H9 (cell line): ENCODE measurements at regions not wholly inside any gene's neighbourhood (a gene's known extent, or its start where the extent isn't known, plus 50 kb on each side); places are given as distances from the start of the nearest gene placed in this dataset.

Experiments used
- DNase-seq: peaks from one replicate; pipeline ENCODE4 v3.0.0-alpha.2; 2017
- H2AFZ ChIP-seq: one replicate; pipeline ENCODE4 v1.6.1; 2013; ENCODE audit warnings: mild to moderate bottlenecking, low read length, control low read depth, moderate library complexity
- H2AK5ac ChIP-seq: 2 replicates; pipeline ENCODE4 v1.6.1; 2013; ENCODE audit warnings: low read length, control low read depth, mixed read lengths; ENCODE audit not compliant: insufficient read length
- H2BK120ac ChIP-seq: one replicate; pipeline ENCODE4 v1.6.1; 2013; ENCODE audit warnings: low read depth, mild to moderate bottlenecking, low read length, control low read depth, inconsistent platforms; ENCODE audit not compliant: poor library complexity, severe bottlenecking
- H2BK12ac ChIP-seq: 2 replicates; pipeline ENCODE4 v1.6.1; 2013; ENCODE audit warnings: low read length, control low read depth, mixed read lengths, low read depth; ENCODE audit not compliant: insufficient read length
- H2BK15ac ChIP-seq: 2 replicates; pipeline ENCODE4 v1.6.1; 2013; ENCODE audit warnings: low read depth, low read length, control low read depth
- H2BK20ac ChIP-seq: one replicate; pipeline ENCODE4 v1.6.1; 2013; ENCODE audit warnings: low read depth, mild to moderate bottlenecking, low read length, control low read depth, inconsistent platforms; ENCODE audit not compliant: poor library complexity, severe bottlenecking
- H2BK5ac ChIP-seq: 2 replicates; pipeline ENCODE4 v1.6.1; 2013; ENCODE audit warnings: low read length, control low read depth, mixed read lengths; ENCODE audit not compliant: insufficient read length
- H3K14ac ChIP-seq: 2 replicates; pipeline ENCODE4 v1.6.1; 2013; ENCODE audit warnings: low read length, control low read depth; ENCODE audit not compliant: insufficient read depth
- H3K18ac ChIP-seq: 2 replicates; pipeline ENCODE4 v1.6.1; 2013; ENCODE audit warnings: low read depth, mild to moderate bottlenecking, mixed read lengths, low read length, control low read depth; ENCODE audit not compliant: insufficient read length
- H3K23ac ChIP-seq: 2 replicates; pipeline ENCODE4 v1.6.1; 2013; ENCODE audit warnings: low read length, control low read depth, mixed read lengths, low read depth; ENCODE audit not compliant: insufficient read length
- H3K23me2 ChIP-seq: 2 replicates; pipeline ENCODE4 v1.6.1; 2013; ENCODE audit warnings: low read depth, mild to moderate bottlenecking, mixed read lengths, low read length, control low read depth; ENCODE audit not compliant: insufficient read length, poor library complexity, severe bottlenecking
- H3K27ac ChIP-seq: 2 replicates; pipeline ENCODE4 v1.5.1; 2013; ENCODE audit warnings: low read length, control low read depth, mixed read lengths, low read depth; ENCODE audit not compliant: insufficient read length
- H3K27me3 ChIP-seq: 2 replicates; pipeline ENCODE4 v1.6.1; 2013; ENCODE audit warnings: low read length, control low read depth, inconsistent platforms; ENCODE audit not compliant: insufficient read depth
- H3K4ac ChIP-seq: 2 replicates; pipeline ENCODE4 v1.6.1; 2013; ENCODE audit warnings: low read depth, mild to moderate bottlenecking, control low read depth, inconsistent platforms, low read length, moderate library complexity
- H3K4me1 ChIP-seq: 2 replicates; pipeline ENCODE4 v1.6.1; 2013; ENCODE audit warnings: low read length, control low read depth, inconsistent platforms; ENCODE audit not compliant: insufficient read depth
- H3K4me2 ChIP-seq: 2 replicates; pipeline ENCODE4 v1.6.1; 2013; ENCODE audit warnings: low read length, control low read depth, mixed read lengths; ENCODE audit not compliant: insufficient read length, insufficient read depth
- H3K56ac ChIP-seq: 2 replicates; pipeline ENCODE4 v1.6.1; 2013; ENCODE audit warnings: low read depth, mild to moderate bottlenecking, mixed read lengths, low read length, control low read depth; ENCODE audit not compliant: insufficient read length
- H3K79me1 ChIP-seq: 2 replicates; pipeline ENCODE4 v1.6.1; 2013; ENCODE audit warnings: low read depth, mild to moderate bottlenecking, moderate library complexity, low read length, control low read depth, inconsistent platforms; ENCODE audit not compliant: insufficient read depth, poor library complexity, severe bottlenecking
- H3K79me2 ChIP-seq: 2 replicates; pipeline ENCODE4 v1.6.1; 2013; ENCODE audit warnings: low read length, control low read depth, inconsistent platforms; ENCODE audit not compliant: insufficient read depth
- H3K9ac ChIP-seq: 2 replicates; pipeline ENCODE4 v1.6.1; 2013; ENCODE audit warnings: low read length, control low read depth, mixed read lengths; ENCODE audit not compliant: insufficient read length; ENCODE audit errors: extremely low read depth
- H3K9me3 ChIP-seq: one replicate; pipeline ENCODE4 v1.6.1; 2013; ENCODE audit warnings: low read depth, low read length, inconsistent platforms; ENCODE audit not compliant: control insufficient read depth
- H3T11ph ChIP-seq: one replicate; pipeline ENCODE4 v1.6.1; 2013; ENCODE audit warnings: mild to moderate bottlenecking, low read length, control low read depth, inconsistent platforms
- H4K20me1 ChIP-seq: one replicate; pipeline ENCODE4 v1.6.1; 2013; ENCODE audit not compliant: control insufficient read depth, insufficient read length, insufficient read depth
- H4K5ac ChIP-seq: 2 replicates; pipeline ENCODE4 v1.6.1; 2013; ENCODE audit warnings: low read depth, mild to moderate bottlenecking, mixed read lengths, low read length, control low read depth; ENCODE audit not compliant: insufficient read length
- H4K8ac ChIP-seq: replicated peaks from 2 replicates; pipeline ENCODE4 v1.6.1; 2013; ENCODE audit warnings: low read length, control low read depth, mixed read lengths, low read depth; ENCODE audit not compliant: insufficient read length
- H4K91ac ChIP-seq: 2 replicates; pipeline ENCODE4 v1.6.1; 2013; ENCODE audit warnings: low read depth, mild to moderate bottlenecking, moderate library complexity, mixed read lengths, low read length, control low read depth; ENCODE audit not compliant: insufficient read length
- H3K27ac Mint-ChIP-seq, 3 experiments: 2 replicates in 2 of 3; 3 replicates in 1 of 3; pipeline ENCODE4 v1.8.0; 2020 to 2021; ENCODE audit warnings: mixed read lengths in 3 of 3, mild to moderate bottlenecking in 1 of 3, moderate library complexity in 1 of 3
- H3K27me3 Mint-ChIP-seq: 2 replicates; pipeline ENCODE4 v1.8.0; 2021; ENCODE audit warnings: low read depth, mild to moderate bottlenecking, moderate library complexity, mixed read lengths
- H3K36me3 Mint-ChIP-seq, 3 experiments: 2 replicates in 2 of 3; 3 replicates in 1 of 3; pipeline ENCODE4 v1.8.0; 2020 to 2021; ENCODE audit warnings: low read depth in 3 of 3, mixed read lengths in 3 of 3; ENCODE audit not compliant: insufficient read depth in 1 of 3
- H3K4me1 Mint-ChIP-seq, 2 experiments: 2 replicates each; pipeline ENCODE4 v1.8.0; 2020; ENCODE audit warnings: mixed read lengths in 2 of 2
- H3K4me3 Mint-ChIP-seq, 2 experiments: 2 replicates in 1 of 2; 3 replicates in 1 of 2; pipeline ENCODE4 v1.8.0; 2020 to 2021; ENCODE audit warnings: mild to moderate bottlenecking in 2 of 2, mixed read lengths in 2 of 2, moderate library complexity in 1 of 2
- H3K9me3 Mint-ChIP-seq, 2 experiments: 2 replicates in 1 of 2; 3 replicates in 1 of 2; pipeline ENCODE4 v1.8.0; 2020; ENCODE audit warnings: mild to moderate bottlenecking in 2 of 2, mixed read lengths in 2 of 2, moderate library complexity in 1 of 2
- WGBS: extraction: QIAGEN DNeasy Blood & Tissue Kit; methylation state at CpG from one replicate; pipeline ENCODE4 v1.1.7; 2013; ENCODE audit warnings: missing lambda C conversion rate, low lambda C conversion rate, mixed read lengths; ENCODE audit not compliant: insufficient read length; ENCODE audit errors: extremely low coverage; 5-methylcytosine and 5-hydroxymethylcytosine counted together
- TF ChIP-seq, protein P1 (sequence below): fragments of 200-600 bp; sonication (generic); conservative IDR thresholded peaks from 3 replicates; pipeline ENCODE4 v1.8.0; 2021; ENCODE audit warnings: antibody characterized with exemption, mild to moderate bottlenecking

DNA sequence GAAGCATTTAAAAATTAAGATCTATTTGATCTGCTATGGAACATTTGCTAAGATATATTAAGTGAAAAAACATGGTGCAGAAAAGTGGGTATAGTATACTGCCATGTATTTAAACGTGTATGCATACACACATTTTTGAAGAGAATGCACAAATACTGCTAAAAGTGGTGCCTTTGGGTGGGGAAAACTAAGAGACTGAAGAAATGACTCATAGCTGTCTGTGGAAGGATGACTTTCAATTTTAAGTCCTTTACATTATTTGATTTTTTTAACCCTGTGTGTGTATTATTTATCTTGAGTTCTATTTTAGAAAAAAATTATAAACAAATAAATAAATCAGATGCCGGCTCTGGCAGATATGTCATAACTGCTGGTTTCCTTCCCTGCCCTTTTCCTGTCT lies 120.7 kb upstream of the SLIT3 start:
- no peak overlapping the region for H3K23ac ChIP-seq
- H2BK20ac ChIP-seq: no peak overlapping the region
- no peak overlapping the region for H4K91ac ChIP-seq
- H2AK5ac ChIP-seq: no peak overlapping the region
- no peak overlapping the region for H3K4ac ChIP-seq
- H3K4me2 ChIP-seq: no peak overlapping the region
- no peak overlapping the region for H3K56ac ChIP-seq
- H4K20me1 ChIP-seq: no peaks in the 10 kb centered on the region
- no peak overlapping the region for H4K8ac ChIP-seq
- no peak for DNase-seq
- no peak overlapping the region for H2BK12ac ChIP-seq
- TF ChIP-seq, protein P1, sequence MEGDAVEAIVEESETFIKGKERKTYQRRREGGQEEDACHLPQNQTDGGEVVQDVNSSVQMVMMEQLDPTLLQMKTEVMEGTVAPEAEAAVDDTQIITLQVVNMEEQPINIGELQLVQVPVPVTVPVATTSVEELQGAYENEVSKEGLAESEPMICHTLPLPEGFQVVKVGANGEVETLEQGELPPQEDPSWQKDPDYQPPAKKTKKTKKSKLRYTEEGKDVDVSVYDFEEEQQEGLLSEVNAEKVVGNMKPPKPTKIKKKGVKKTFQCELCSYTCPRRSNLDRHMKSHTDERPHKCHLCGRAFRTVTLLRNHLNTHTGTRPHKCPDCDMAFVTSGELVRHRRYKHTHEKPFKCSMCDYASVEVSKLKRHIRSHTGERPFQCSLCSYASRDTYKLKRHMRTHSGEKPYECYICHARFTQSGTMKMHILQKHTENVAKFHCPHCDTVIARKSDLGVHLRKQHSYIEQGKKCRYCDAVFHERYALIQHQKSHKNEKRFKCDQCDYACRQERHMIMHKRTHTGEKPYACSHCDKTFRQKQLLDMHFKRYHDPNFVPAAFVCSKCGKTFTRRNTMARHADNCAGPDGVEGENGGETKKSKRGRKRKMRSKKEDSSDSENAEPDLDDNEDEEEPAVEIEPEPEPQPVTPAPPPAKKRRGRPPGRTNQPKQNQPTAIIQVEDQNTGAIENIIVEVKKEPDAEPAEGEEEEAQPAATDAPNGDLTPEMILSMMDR: no peak
- H2BK5ac ChIP-seq: no peak overlapping the region
- no peak overlapping the region for H3K27ac Mint-ChIP-seq
- H3K9ac ChIP-seq: no peak overlapping the region
- no peak overlapping the region for H2BK120ac ChIP-seq
- no peak overlapping the region for H3K4me3 Mint-ChIP-seq
- no peak overlapping the region for H3K18ac ChIP-seq
- H2BK15ac ChIP-seq: no peak overlapping the region
- no peak overlapping the region for H4K5ac ChIP-seq
- peaks cover 5% of the 10 kb centered on the region; the same call in 1 of the 2 replicates for H3K4me1 ChIP-seq
- no CpG with 5 or more reads among the region's 2 CpGs for WGBS
- no peaks in the 10 kb centered on the region for H3K79me2 ChIP-seq
- H3K27ac ChIP-seq: no peak overlapping the region
- H3K79me1 ChIP-seq: no peaks in the 10 kb centered on the region
- no peaks in the 10 kb centered on the region; the same call in 1 of the 2 replicates for H3K27me3 Mint-ChIP-seq
- no peak overlapping the region for H2AFZ ChIP-seq
- no peaks in the 10 kb centered on the region for H3K23me2 ChIP-seq
- no peak overlapping the region for H3T11ph ChIP-seq
- no peak overlapping the region for H3K14ac ChIP-seq
- H3K36me3 Mint-ChIP-seq: no peaks in the 10 kb centered on the region
- peaks cover 0 to 4% of the 10 kb centered on the region in 2 experiments; a peak in 2 of 5 replicates for H3K9me3 Mint-ChIP-seq
- no peaks in the 10 kb centered on the region for H3K27me3 ChIP-seq
- H3K4me1 Mint-ChIP-seq: peaks cover 24 to 26% of the 10 kb centered on the region in 2 experiments
- H3K9me3 ChIP-seq: no peaks in the 10 kb centered on the region
